HG02973 (cell line): ENCODE measurements at regions not wholly inside any gene's neighbourhood (a gene's known extent, or its start where the extent isn't known, plus 50 kb on each side); places are given as distances from the start of the nearest gene placed in this dataset.
"Not testable (repeated sequence)": the region's sequence is repeated elsewhere in the genome, so short reads cannot be mapped to it uniquely, and the experiment has no call there.

Experiments used
- ATAC-seq: cut with Tn5 transposase; IDR thresholded peaks from one replicate; pipeline ENCODE4 v1.9.1; 2021; ENCODE audit warnings: moderate library complexity; ENCODE audit not compliant: unreplicated experiment

DNA sequence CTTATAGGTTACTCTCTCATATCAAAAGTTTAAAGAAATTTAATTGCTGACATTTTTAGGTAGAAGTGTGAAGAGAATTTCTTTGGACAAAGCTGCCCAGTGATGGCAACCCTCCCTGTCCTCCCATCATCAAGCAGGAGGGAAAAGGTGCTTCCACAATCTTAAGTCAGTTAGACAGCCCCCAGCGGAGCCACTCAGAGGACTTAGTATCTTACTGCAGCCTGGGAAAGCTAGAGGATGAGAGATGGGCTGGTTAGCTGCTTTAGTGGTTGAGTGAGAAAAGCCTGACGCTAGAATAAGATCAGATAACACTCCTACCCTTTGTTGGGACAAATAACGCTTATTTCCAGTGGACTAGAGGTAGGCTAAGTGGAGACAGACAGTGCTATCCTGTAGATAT is 227.1 kb downstream of the RFPL4B start:
- no peak for ATAC-seq

DNA sequence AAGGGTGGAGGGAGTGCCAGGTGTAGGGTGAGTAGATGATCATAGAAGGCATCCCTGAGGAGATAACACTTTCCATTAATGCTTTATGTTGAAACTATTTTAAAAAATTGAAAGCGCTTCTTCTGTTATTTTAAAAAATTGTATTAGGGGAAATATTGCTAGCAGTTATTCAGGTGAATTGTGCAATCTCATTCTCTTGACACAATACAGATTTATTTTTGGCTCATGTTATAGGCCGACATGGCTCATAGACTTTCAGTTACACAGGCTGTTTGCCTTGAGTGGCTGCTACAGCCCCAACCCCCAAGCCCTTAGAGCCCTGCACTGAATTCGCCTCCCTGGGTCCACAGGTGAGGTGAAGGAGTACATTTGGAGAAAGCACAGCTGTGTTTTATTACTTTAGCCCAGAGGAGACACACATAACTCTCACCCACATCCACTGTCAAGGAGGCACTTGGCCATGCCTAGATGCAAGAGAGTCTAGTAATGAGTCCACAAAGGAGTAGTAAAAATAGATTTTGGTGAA is 228.2 kb downstream of the RFPL4B start:
- ATAC-seq, result no peak

DNA sequence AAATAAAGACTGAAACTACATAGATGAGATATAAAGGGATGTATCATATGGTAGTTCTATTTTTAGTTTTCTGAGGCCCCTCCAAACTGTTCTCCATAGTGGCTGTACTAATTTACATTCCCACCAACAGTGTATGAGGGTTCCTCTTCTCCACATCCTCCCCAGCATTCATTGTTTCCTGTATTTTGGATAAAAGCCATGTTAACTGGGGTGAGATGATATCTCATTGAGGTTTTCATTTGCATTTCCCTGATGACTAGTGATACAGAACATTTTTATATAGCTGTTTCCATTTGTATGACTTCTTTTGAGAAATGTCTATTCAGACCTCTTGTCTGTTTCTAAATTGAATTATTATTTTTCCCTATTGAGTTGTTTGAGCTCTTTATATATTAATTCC is 229.3 kb downstream of the RFPL4B start:
- no peak for ATAC-seq

DNA sequence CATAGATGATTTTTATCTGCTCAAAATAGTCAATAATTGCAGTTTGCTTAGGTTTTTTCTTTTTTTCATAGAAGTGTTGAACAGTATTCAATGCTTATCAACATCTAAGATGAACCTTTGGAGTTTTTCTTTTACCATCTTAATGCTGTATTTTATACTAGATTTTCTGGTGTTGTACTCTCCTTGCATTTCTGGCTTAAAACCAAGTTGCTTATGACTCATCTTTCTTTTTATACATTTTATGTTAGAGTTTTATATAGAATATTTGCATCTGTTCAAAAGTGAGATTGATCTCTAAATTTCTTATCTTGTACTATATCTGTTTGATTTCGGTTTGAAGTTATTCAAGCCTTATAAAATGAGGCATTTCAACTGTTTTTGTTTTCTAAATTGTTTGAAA is 232.5 kb downstream of the RFPL4B start:
- ATAC-seq, result no peak

DNA sequence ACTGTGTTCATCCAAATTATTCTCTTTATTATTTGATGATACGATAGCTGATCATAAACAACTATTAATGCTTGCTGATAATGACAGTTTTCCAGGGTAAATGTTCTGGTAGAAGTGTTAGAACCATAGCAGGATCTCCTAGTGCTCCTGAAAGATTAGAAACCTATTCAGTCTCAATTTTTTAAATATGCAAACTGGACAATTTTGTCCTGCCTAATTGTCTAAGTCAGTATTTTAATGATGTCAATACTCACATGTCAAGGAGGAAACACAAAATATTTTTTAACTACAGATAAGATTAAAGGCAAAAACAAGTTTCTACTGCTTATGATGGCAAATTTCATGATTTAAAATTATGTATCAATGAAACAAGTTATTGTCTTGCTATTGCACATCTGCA is 233.9 kb downstream of the RFPL4B start:
- no peak for ATAC-seq

DNA sequence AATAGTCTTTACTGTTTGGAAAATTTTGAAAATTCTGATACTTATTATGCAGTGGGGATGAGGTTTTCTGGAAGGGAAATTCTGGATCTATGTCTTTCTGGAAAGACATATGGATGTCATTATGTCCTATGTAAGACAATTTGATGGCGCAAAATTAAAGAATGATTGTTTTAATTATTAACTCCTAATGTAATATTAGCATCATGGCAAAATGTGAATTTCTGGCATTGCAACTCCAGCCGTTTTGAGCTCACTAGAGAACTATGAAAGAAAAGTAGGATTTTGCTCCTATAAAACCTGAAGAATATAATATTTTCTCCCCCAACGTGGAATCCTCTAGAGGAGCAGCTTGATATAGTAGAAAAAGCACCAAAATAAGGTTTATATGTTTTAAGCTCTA is 243.2 kb downstream of the RFPL4B start:
- no peak for ATAC-seq

DNA sequence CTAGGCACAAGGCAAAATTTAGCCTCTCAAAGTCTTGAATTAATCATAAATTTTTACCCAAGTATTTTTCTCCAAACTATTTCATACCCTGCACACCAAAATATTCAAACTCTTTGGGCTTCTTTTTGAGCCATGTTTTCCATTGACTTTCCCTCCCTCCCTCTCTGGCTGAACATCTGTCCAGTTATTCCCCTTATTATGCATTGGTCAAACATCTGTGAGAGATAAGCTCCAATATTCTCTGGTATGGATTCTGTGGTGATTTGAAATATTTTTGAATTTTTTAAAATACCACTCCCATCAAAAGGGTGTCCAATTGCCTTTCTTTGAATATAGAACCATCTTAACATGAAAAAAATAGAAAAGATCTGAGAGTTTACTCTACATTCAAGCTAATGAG is 244.2 kb downstream of the RFPL4B start:
- ATAC-seq, result no peak

DNA sequence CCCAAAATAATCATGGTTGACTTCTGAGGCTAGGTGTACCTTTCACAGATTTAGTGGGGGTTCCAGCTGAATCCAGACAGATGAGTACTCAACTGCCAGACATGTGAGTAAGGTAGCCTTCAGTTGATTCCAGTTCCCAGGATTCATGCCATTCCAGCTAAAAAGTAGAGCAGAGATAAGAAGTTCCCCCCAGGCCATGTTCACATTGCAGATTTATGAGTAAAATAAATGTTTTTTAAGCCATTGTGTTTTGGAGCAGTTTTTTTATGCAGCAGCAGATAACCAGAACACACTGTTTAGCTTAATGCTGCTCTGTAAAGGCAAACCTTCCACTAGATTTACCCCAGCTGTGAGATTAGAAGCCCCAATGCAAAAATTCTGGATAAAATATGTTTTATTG is 245.0 kb downstream of the RFPL4B start:
- ATAC-seq, result no peak

DNA sequence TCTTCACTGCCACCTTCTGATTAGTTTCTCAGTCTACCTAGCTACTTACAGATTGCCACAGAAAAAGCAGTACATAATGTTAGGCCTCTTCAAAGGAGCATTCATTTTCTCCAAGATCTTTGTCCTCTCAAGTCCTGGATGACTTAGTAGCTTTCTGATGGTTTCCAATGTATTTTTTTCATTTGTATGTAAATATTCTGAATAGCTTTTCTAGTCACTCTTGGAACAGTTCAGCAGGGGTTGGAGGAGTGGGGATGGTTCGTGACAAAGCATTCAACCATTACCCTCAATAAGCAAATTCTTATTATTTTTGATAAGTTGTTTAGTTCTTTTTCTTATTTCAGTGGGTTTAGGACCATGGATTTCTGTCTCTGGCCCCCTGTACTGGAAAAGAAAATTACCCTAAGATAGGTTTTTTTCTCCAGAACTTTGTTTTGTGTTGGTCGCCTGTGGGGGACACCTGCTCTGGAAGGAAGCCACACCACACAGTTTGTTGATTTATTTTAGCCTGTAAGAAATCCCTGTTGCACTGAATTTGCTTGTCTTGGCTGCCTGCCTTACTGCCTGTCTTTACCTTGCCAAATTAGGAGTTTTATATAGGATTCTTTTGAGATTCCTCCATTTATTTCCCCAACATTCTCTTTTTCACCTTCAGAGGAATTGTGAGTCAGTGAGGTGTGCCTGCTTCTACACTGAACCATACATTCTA is 247.9 kb downstream of the RFPL4B start:
- no peak for ATAC-seq

DNA sequence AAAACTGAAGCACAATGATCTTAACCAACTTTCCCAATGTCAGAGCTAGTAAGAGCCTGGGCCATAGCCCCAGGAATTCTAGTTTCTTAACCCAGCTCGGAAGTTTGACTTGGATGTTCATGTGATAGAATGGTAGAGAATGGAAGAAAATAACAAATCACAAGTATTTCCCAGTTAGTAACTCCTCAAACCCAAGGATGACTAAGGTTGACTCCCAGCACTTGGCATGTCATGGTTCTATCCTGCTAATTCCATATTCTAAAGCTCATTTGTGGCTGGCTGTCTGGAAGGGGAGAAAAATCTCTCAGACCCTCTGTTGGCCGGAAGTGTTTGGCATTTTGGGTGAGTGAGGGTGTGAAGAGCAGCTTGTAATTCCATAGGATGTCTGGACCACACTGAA is 248.7 kb downstream of the RFPL4B start:
- ATAC-seq, result no peak

DNA sequence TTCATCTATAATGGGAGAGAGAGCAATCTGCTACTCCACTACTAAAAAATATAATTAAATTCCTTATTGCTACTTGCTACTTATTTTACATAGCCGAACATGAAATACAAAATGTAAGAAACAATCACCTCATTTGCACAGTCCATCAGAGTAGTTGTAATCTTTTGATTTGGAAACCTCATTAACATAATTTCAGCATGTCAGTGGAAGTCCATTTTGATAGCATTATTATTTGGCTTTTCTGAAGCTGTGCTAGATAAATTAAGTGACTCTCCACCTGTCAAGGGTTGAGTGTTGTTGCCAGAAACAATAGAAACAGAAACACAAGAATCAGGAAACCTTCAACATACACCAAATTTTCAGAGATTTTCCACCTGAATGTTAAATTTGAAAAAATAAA is 250.0 kb downstream of the RFPL4B start:
- ATAC-seq, result no peak

DNA sequence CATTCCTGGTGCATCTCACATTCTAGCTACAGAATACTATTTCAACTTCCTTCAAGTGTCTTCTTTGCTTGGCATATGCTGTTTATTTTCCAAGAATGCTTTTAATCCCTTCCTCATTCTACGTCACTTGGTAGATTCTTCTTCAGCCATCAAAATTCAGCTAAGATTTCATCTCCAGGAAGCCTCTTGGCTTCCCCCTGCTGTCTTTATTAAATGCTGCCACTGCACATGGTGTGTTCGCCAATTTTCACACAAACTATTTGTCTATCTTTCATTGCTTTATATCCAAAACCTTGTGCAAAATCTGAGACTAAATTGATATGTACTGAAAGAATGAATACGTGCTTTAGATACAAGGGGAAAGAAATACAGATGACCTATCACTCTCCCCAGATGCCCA is 253.0 kb downstream of the RFPL4B start:
- no peak for ATAC-seq

DNA sequence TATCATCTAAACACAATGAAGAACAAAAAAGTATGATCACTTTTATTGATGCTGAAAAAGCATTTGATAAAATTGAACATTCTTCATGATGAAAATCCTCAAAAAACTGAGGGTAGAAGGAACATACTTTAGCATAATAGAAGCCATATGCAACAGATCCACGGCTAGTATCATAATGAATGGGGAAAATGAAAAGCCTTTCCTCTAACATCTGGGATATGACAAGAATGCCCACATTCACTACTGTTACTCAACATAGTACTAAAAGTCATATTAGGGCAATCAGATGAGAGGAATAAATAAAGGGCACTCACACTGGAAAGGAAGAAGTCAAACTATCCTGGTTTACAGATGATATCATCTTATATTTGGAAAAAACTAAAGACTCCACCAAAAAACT is 256.6 kb downstream of the RFPL4B start:
- no peak for ATAC-seq

DNA sequence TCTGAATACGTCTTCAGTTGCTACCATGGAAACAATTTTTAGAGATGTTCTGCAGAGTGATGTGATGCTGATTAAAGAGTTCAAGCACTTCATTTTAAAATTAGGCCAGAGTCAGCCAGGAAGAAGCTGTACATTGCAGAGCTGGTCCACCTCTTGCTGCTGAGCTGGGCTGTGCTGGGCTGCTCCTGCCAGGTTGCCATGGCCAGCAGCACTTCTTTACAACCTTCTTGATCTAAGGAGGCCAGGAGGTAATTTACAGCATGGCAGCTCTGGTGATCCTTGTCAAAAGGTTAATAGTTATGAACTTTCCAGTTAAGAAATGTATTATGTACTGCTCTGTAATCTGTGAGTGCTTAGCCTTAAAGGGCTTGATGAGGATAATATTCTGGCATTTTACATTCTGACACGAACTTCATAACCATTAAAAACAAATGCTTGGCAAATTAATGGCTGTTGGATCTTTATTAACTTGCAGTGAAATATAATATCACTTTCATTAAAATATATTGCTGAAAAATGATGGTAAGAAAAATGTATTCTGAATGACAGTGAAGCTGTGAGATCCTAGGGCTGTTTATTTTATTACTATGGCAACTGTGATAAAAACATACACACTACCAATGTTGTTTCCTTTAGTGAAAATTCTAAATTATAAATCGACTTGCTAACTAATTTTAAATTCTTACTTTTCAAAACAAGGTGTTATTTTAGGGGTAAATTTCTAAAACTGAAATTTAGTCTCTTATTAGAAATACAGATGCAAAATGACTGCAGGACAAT is 259.7 kb downstream of the RFPL4B start:
- ATAC-seq, result no peak

DNA sequence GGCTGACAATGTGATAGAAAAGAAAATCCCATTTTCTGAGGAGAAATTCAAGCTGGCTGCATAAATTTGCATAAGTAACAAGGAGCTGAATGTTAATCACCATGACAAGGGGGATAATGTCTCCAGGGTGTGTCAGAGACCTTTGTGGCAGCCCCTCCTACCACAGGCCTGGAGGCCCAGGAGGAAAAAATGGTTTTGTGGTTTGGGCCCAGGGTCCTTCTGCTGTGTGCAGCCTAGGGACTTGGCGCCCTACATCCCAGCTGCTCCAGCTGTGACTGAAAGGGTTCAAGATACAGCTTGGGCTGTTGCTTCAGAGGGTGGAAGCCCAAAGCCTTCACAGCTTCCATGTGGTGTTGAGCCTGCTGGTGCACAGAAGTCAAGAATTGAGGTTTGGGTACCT is 261.8 kb downstream of the RFPL4B start:
- ATAC-seq, result not testable (repeated sequence)

DNA sequence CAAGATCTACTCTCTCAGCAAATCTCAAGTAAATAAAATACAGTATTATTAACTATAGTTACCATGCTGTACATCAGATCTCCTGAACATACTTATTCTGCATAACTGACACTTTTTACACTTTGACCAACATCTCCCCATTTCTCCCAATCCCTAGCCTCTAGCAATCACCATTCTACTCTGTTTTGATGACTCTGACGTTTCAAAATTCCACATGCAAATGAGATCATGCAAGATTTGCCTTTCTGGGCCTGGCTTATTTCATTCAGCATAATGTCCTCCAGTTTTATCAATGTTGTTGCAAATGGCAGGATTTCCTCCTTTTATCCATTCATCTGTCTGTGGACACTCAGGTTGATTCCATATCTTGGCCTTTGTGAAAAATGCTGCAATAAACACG is 266.3 kb downstream of the RFPL4B start:
- no peak for ATAC-seq

DNA sequence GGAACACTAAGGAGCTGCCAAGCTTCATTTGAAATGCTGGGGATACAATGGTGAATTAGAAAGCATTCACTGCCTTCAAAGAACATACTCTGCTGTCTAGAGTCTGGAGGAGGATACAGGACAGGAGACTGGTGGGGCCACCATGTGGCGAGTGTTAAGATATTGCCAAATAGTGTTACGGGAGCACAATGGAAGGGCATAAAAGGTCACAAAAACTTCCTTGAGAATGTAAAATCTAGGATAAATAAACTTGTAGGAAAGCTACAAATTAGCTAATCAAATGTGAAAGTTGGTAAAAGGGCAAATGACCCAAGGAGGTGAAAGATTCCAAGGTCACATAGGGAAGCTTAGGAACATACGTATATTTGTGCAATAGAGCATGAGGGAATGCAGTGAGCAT is 271.7 kb downstream of the RFPL4B start:
- ATAC-seq, result no peak

DNA sequence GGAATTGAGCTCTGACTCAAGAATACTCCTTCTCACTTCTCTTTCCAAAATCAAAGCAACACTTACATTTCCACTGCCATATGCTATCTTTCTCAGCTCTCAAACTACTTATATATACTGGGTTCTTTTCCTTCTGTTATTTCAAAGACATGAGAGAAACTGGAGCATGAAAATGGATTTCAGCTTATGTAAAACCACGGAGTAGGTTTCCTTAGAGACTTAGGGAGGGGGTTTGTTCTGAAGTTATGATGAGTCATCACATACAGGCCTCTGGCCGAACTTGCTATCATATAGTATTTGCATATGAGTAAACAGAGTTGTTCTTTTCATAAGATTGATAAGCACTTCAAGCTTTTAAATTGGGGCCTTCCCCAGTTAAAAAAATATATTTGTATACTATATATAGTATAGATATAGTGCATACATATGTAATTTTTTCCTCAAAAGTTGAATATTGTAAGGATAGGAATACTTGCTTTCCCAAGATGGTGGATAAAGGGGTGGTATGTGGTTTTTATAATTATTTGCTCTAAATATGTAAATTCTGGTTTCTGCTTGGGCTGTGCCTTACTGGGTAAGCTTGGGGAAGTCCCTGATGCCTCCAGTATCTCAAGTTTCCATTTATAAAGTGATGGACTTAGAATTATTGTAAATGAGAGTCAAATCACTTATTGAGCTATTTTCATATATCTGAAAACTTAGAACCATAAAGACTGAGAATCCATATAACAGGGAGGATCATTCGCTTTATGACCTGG is 273.9 kb downstream of the RFPL4B start:
- ATAC-seq, result peak; percentile 59

DNA sequence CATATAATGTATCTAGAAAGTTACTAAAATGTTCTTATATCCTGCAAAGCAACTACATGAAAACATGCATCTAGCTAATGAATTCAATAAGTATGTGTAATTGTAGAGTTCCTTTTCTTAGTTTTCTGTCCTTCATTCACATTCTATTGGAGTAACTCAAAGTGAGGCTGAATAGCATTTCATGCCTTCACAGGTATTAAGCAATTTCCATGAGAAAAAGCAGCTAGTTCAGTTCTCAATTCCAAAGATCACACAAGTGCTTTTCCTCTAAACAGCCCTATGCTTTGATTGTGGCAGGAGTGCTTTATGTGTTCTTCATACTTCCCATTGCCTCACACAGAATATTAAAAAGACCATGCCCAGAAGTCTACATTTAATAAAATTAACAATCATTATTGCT is 274.9 kb downstream of the RFPL4B start:
- no peak for ATAC-seq

DNA sequence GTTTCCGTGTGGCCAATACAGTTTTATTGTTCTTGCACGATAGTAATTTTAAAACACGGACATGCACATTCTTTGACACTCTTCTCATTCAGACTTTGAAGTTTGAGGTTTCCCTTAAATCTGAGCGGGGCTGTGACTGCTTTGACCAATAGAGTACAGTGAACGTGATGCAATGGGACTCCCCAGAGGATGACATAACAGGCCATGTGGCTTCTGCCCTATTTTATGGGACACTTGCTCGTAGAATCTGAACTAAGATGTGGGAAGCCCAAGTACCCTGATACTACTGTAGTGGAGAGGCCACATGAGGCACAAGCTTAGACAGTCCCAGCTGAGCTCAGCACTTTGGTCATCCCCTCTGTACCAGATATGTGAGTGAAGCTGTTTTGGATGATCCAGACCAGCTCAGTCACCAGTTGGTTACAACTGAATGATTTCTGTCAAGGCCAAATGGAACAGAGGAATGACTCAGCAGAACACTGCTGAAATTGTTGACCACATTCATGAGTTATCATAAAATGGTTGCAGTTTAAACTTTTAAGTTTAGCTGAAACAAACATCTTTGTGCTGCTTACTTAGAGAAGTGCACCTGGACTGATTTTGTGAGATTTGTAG is 279.4 kb downstream of the RFPL4B start:
- peak; percentile 95 for ATAC-seq

DNA sequence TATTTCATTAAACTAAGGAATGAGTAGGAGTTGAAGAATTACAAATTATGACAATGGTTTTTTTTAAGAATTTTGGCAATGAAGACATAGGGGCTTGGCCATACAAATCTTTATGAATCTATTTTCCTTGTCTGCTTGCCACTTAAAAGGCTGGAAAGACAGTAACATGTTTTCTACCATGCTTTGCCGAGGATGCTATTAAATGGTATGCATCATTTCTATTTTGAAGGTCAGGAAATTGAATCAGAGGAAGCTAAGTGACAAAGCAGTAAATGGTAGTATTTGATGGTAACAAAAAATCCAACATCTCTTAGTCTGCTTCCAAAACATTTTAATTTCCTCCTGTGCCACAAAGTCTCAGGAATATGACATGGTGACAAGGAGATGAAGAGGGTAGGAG is 287.2 kb downstream of the RFPL4B start:
- no peak for ATAC-seq
